GM23248 (cell line): ENCODE measurements at regions not wholly inside any gene's neighbourhood (a gene's known extent, or its start where the extent isn't known, plus 50 kb on each side); places are given as distances from the start of the nearest gene placed in this dataset.

ENCODE experiments used
- DNase-seq: peaks from one replicate; pipeline ENCODE4 v3.0.0-alpha.2; 2015
- H2AFZ ChIP-seq: fragments of 200-600 bp; sonication (generic); 2 replicates; pipeline ENCODE4 v1.6.1; 2016; ENCODE audit warnings: antibody characterized with exemption
- H3F3A ChIP-seq: fragments of 200-600 bp; sonication (generic); 2 replicates; pipeline ENCODE4 v1.6.1; 2016; ENCODE audit warnings: mild to moderate bottlenecking, antibody characterized with exemption, mixed run types; ENCODE audit not compliant: insufficient read depth
- H3K27ac ChIP-seq: fragments of 200-600 bp; sonication (generic); 2 replicates; pipeline ENCODE4 v1.5.1; 2016; ENCODE audit warnings: mild to moderate bottlenecking
- H3K27me3 ChIP-seq: fragments of 200-600 bp; sonication (generic); replicated peaks from 2 replicates; pipeline ENCODE4 v1.6.1; 2016; ENCODE audit warnings: mild to moderate bottlenecking; ENCODE audit not compliant: insufficient read depth
- H3K36me3 ChIP-seq: fragments of 200-600 bp; sonication (generic); 2 replicates; pipeline ENCODE4 v1.6.1; 2016; ENCODE audit warnings: low read depth, mild to moderate bottlenecking
- H3K4me1 ChIP-seq: fragments of 200-600 bp; sonication (generic); 2 replicates; pipeline ENCODE4 v1.6.1; 2016; ENCODE audit warnings: mild to moderate bottlenecking; ENCODE audit not compliant: insufficient read depth
- H3K4me2 ChIP-seq: fragments of 200-600 bp; sonication (generic); one replicate; pipeline ENCODE4 v1.6.1; 2016; ENCODE audit warnings: mild to moderate bottlenecking; ENCODE audit not compliant: unreplicated experiment
- H3K4me3 ChIP-seq: fragments of 200-600 bp; sonication (generic); 2 replicates; pipeline ENCODE4 v1.5.1; 2016; ENCODE audit warnings: mild to moderate bottlenecking
- H3K79me2 ChIP-seq: fragments of 200-600 bp; sonication (generic); 2 replicates; pipeline ENCODE4 v1.6.1; 2016; ENCODE audit warnings: mild to moderate bottlenecking; ENCODE audit not compliant: insufficient read depth
- H3K9ac ChIP-seq: fragments of 200-600 bp; sonication (generic); 2 replicates; pipeline ENCODE4 v1.6.1; 2016; ENCODE audit warnings: mild to moderate bottlenecking
- H3K9me2 ChIP-seq: fragments of 200-600 bp; sonication (generic); 2 replicates; pipeline ENCODE4 v1.6.1; 2016; ENCODE audit warnings: mixed run types, mild to moderate bottlenecking, moderate library complexity; ENCODE audit not compliant: insufficient read depth
- H3K9me3 ChIP-seq: fragments of 200-600 bp; sonication (generic); one replicate; pipeline ENCODE4 v1.6.1; 2017; ENCODE audit warnings: low read depth
- H4K20me1 ChIP-seq: fragments of 200-600 bp; sonication (generic); 2 replicates; pipeline ENCODE4 v1.6.0; 2016; ENCODE audit not compliant: insufficient read depth
- EZH2 ChIP-seq: fragments of 200-600 bp; sonication (generic); IDR thresholded peaks from 2 replicates; pipeline ENCODE4 v1.6.1; 2018; ENCODE audit warnings: antibody characterized with exemption, mild to moderate bottlenecking; ENCODE audit not compliant: insufficient read depth, poor library complexity, severe bottlenecking
- EZH2phosphoT487 ChIP-seq: fragments of 200-600 bp; sonication (generic); IDR thresholded peaks from 2 replicates; pipeline ENCODE4 v1.6.1; 2018; ENCODE audit warnings: antibody characterized with exemption, moderate library complexity, mild to moderate bottlenecking, low read depth; ENCODE audit not compliant: insufficient read depth
- WGBS, 2 experiments: methylation state at CpG; one replicate each; pipeline ENCODE4 v1.1.6; 2015 to 2017; ENCODE audit warnings: low lambda C conversion rate in 2 of 2, low coverage in 1 of 2; ENCODE audit errors: missing lambda C conversion rate in 2 of 2; 5-methylcytosine and 5-hydroxymethylcytosine counted together
- in situ Hi-C: fragments of 300-500 bp; cut with MboI; formaldehyde crosslinking; loops from 2 replicates; pipeline ENCODE4 v1.15.0; 2020

DNA sequence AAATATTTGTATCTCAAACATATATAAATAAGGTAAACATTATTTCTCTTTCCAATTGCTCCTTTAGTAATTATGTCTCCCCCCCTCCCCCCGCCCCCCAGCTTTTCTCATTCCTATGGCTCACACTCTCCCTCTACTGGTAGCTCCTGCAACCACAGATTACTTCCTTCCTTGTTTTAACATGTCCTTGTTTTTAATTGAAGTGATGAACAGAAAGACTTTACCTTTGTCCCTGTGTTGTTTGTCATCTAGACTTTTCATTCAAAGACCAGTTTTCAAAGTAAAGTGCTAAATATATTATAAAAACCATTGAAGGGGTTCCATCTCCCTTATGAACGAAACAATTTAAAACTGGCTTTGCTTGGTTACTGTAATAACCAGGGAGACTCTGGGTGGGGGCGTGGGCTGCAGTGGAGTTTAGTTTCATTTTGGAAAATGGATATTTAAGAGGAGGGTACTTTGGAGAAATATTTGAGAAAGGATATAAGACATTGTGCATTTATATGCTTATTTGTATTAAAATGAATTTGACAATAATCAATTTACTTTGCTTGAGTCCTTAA, 352.9 kb downstream of the RAPGEF2 start:
- Histone ChIP-seq H3K36me3 (no peaks in the 10 kb centered on the region), H3K9me3 (no peaks in the 10 kb centered on the region), H3K9ac (no peak overlapping the region; the same call in 1 of the 2 replicates), H3K4me2 (peak overlapping the region; percentile 40), H3K4me3 (peak overlapping the region; percentile 34; the same call in 1 of the 2 replicates), H3K4me1 (peaks cover 4% of the 10 kb centered on the region; the same call in 1 of the 2 replicates), H3K79me2 (no peaks in the 10 kb centered on the region), H4K20me1 (no peaks in the 10 kb centered on the region), H3K9me2 (no peaks in the 10 kb centered on the region), H3K27ac (no peak overlapping the region), H2AFZ (peak overlapping the region; percentile 78), H3K27me3 (no peaks in the 10 kb centered on the region), H3F3A (no peaks in the 10 kb centered on the region)
- 15 to 20% methylated on average over 3 of the region's 3 CpGs for WGBS, 2 experiments
- in situ Hi-C loops = no loop called here
- TF ChIP-seq EZH2phosphoT487 = no peak
- TF ChIP-seq EZH2 = no peak
- peak; percentile 57 for DNase-seq

DNA sequence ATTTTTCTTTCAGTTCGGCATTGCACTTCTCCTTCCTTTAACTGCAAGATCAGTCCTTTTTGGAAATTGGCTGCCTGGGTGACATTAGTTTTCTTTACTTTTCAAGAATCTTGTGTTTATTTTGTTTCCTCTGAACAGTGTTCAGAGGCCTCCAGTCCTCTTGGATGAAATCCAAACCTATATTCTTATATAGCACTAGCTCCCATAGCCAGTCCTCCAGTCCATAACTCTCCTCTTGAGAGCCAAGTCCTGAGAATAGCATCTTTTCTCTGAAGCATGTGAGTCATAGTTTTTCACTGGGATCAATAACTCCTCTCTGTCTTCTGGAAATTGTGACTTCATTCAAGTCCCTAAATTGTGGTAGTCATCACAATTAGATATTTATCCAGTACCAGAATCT, 357.5 kb downstream of the RAPGEF2 start:
- TF ChIP-seq EZH2 = no peak
- TF ChIP-seq EZH2phosphoT487 = no peak
- H4K20me1 ChIP-seq = no peaks in the 10 kb centered on the region
- no peaks in the 10 kb centered on the region for H3K79me2 ChIP-seq
- H3K9me2 ChIP-seq = no peaks in the 10 kb centered on the region
- no peaks in the 10 kb centered on the region for H3F3A ChIP-seq
- H3K9me3 ChIP-seq = no peaks in the 10 kb centered on the region
- 44 to 61% methylated on average over 1 of the region's 1 CpG for WGBS, 2 experiments
- peaks cover 4% of the 10 kb centered on the region; the same call in 1 of the 2 replicates for H3K4me1 ChIP-seq
- in situ Hi-C loops = no loop called here
- H3K9ac ChIP-seq = no peak overlapping the region
- H3K4me2 ChIP-seq = no peak overlapping the region
- no peaks in the 10 kb centered on the region for H3K36me3 ChIP-seq
- H3K4me3 ChIP-seq = no peak overlapping the region
- no peaks in the 10 kb centered on the region for H3K27me3 ChIP-seq
- H2AFZ ChIP-seq = no peak overlapping the region
- DNase-seq = no peak
- H3K27ac ChIP-seq = no peak overlapping the region

DNA sequence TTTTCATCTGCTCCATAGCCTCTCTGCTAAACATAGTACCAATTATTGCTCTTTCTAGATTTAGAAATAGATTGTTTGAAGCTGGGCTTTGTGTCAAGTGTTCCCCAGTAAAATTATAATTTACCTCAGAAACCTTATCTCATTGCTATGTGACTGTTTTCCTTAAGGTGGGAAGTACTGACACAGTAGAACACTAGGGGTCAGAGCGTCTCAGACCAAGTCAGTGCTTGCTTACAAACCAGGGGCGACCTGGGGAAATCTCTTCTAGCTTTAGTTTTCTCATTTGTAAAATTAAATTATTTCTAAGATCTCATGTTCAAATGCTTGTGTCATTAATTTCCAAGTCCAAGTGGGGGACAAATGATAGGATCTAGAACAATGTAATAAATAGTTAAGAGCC, 360.4 kb downstream of the RAPGEF2 start:
- in situ Hi-C loops = no loop called here
- Histone ChIP-seq H3K36me3 (no peaks in the 10 kb centered on the region), H3K4me2 (no peak overlapping the region), H3K27me3 (no peaks in the 10 kb centered on the region), H3F3A (no peaks in the 10 kb centered on the region), H4K20me1 (no peaks in the 10 kb centered on the region), H3K27ac (no peak overlapping the region), H3K9me2 (no peaks in the 10 kb centered on the region), H3K4me1 (no peaks in the 10 kb centered on the region), H2AFZ (no peak overlapping the region), H3K79me2 (no peaks in the 10 kb centered on the region), H3K9me3 (no peaks in the 10 kb centered on the region), H3K9ac (no peak overlapping the region), H3K4me3 (no peak overlapping the region)
- 22 to 34% methylated on average over 2 of the region's 2 CpGs for WGBS, 2 experiments
- no peak for DNase-seq
- no peak for TF ChIP-seq EZH2
- TF ChIP-seq EZH2phosphoT487 = no peak

DNA sequence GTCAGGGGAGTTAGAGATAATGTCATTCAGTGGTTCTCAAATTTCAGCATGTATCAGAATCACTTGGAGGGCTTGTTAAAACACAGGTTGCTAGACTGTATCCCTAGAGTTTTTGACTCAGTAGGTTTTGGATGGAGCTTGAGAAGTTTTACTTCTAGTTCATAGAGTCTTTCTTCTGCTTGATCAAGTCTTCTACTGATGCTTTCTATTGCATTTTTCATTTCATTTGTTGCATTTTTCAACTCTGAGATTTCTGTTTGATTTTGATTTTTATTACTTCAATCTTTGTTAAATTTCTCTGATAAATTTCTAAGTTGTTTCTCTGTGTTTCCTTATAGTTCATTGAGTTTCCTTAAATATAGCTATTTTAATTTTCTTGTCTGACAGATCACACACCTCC, 361.4 kb downstream of the RAPGEF2 start:
- Histone ChIP-seq H3K4me2 (no peak overlapping the region), H3K9me2 (no peaks in the 10 kb centered on the region), H3K79me2 (no peaks in the 10 kb centered on the region), H3K36me3 (no peaks in the 10 kb centered on the region), H3K27me3 (no peaks in the 10 kb centered on the region), H3K9ac (no peak overlapping the region), H2AFZ (no peak overlapping the region), H3K9me3 (no peaks in the 10 kb centered on the region), H3F3A (no peaks in the 10 kb centered on the region), H3K4me3 (no peak overlapping the region), H3K4me1 (no peaks in the 10 kb centered on the region), H3K27ac (no peak overlapping the region), H4K20me1 (no peaks in the 10 kb centered on the region)
- TF ChIP-seq EZH2phosphoT487 (no peak), EZH2 (no peak)
- no peak for DNase-seq
- in situ Hi-C loops = no loop called here

DNA sequence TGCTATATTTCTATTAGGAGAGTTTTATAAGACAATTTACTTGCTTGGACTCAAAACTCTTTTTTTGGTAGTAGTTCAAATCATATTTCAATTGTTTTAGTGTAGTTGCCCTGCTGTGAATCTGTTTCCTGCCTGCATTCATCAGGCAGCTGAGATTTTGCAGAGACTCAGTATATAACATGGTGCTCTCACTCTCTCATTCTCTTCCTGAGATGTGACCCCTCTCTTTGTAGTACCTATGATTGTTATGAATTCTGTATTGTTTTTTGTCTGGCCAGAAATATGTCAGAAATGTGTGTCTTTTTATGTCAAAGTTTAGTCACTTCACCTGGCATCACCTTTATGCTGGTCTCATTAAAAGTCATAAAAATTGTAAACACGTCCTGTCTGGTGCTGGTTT, 374.0 kb downstream of the RAPGEF2 start:
- H2AFZ ChIP-seq = no peak overlapping the region
- H3K9me2 ChIP-seq = no peaks in the 10 kb centered on the region

More for the DNA sequence above, 374.0 kb downstream of the RAPGEF2 start:
- Histone ChIP-seq H3K27me3 (0 out of 2 replicates have a peak, but pooled peaks cover 7% of the 10 kb centered on the region), H3F3A (no peaks in the 10 kb centered on the region), H3K4me3 (no peak overlapping the region), H3K79me2 (no peaks in the 10 kb centered on the region), H3K36me3 (no peaks in the 10 kb centered on the region), H3K27ac (no peak overlapping the region), H4K20me1 (no peaks in the 10 kb centered on the region), H3K9ac (no peak overlapping the region), H3K4me2 (no peak overlapping the region), H3K9me3 (no peaks in the 10 kb centered on the region), H3K4me1 (no peaks in the 10 kb centered on the region)
- DNase-seq = no peak
- TF ChIP-seq EZH2 (no peak), EZH2phosphoT487 (no peak)
- in situ Hi-C loops = no loop called here
- 34 to 44% methylated on average over 1 of the region's 1 CpG for WGBS, 2 experiments
